IMR-90 (cell line): ENCODE measurements at regions not wholly inside any gene's neighbourhood (a gene's known extent, or its start where the extent isn't known, plus 50 kb on each side); places are given as distances from the start of the nearest gene placed in this dataset.
A peak's percentile ranks its signal among the peaks of the same experiment; 100 is the strongest.

Experiments used
- CEBPB ChIP-seq: IDR thresholded peaks from 2 replicates; pipeline ENCODE4 v1.6.1; 2012; ENCODE audit warnings: low read depth, low read length, improper control_type of control experiment
- CHD1 ChIP-seq: IDR thresholded peaks from 2 replicates; pipeline ENCODE4 v1.6.1; 2012; ENCODE audit warnings: low read depth, low read length, improper control_type of control experiment
- MAZ ChIP-seq: IDR thresholded peaks from 2 replicates; pipeline ENCODE4 v1.6.1; 2012; ENCODE audit warnings: low read depth, mild to moderate bottlenecking, low read length, improper control_type of control experiment, moderate library complexity, borderline replicate concordance
- MXI1 ChIP-seq: IDR thresholded peaks from 2 replicates; pipeline ENCODE4 v1.6.1; 2012; ENCODE audit warnings: low read depth, mild to moderate bottlenecking, low read length, moderate library complexity, borderline replicate concordance
- POLR2A ChIP-seq: IDR thresholded peaks from 2 replicates; pipeline ENCODE4 v1.6.1; 2012; ENCODE audit warnings: mild to moderate bottlenecking, low read depth, low read length
- RCOR1 ChIP-seq: IDR thresholded peaks from 2 replicates; pipeline ENCODE4 v1.6.1; 2012; ENCODE audit warnings: mild to moderate bottlenecking, low read length, improper control_type of control experiment; ENCODE audit not compliant: insufficient replicate concordance
- RFX5 ChIP-seq: IDR thresholded peaks from 2 replicates; pipeline ENCODE4 v1.8.0; 2012; ENCODE audit warnings: low read depth, mild to moderate bottlenecking, low read length, moderate library complexity
- SMC3 ChIP-seq: fragments of 150-350 bp; IDR thresholded peaks from 2 replicates; pipeline ENCODE4 v1.6.1; 2016; ENCODE audit warnings: low read depth, mild to moderate bottlenecking, antibody characterized with exemption, low read length, moderate library complexity
- TF ChIP-seq, protein P1 (sequence below): conservative IDR thresholded peaks from 2 replicates; pipeline ENCODE4 v1.5.1; 2012; ENCODE audit warnings: mild to moderate bottlenecking, low read depth, low read length, improper control_type of control experiment
- TF ChIP-seq, protein P2 (sequence below): fragments of 150-350 bp; IDR thresholded peaks from 2 replicates; pipeline ENCODE4 v1.6.1; 2017; ENCODE audit warnings: mild to moderate bottlenecking, antibody characterized with exemption, low read length, low read depth
- TF ChIP-seq, protein P3 (sequence below): fragments of 150-350 bp; IDR thresholded peaks from 2 replicates; pipeline ENCODE4 v1.6.1; 2016; ENCODE audit warnings: low read depth, mild to moderate bottlenecking, low read length, moderate library complexity, borderline replicate concordance

DNA sequence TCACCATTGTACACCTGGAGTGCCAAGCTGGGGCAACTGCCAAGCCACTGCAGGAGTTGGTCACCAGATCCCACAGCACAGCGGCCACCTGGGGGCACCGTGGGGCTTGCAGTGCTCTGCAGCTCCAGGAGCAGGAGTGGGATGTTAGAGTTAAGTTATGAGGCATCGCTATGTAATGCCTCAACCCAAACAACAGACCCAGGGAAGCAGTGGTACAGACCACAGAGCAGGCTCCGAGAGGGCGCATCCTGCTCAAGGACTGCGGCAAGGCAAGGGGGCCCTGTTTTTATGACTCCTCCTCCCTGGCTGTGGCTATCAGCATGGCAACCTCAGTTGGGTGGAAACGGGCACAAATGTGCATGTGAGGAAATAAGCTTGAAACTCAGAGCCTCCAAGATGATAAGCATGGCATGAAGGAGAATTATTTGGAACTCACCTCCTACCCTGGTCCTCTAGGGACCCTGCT, 63.1 kb downstream of the ARL6IP4 start:
- TF ChIP-seq, protein P1, sequence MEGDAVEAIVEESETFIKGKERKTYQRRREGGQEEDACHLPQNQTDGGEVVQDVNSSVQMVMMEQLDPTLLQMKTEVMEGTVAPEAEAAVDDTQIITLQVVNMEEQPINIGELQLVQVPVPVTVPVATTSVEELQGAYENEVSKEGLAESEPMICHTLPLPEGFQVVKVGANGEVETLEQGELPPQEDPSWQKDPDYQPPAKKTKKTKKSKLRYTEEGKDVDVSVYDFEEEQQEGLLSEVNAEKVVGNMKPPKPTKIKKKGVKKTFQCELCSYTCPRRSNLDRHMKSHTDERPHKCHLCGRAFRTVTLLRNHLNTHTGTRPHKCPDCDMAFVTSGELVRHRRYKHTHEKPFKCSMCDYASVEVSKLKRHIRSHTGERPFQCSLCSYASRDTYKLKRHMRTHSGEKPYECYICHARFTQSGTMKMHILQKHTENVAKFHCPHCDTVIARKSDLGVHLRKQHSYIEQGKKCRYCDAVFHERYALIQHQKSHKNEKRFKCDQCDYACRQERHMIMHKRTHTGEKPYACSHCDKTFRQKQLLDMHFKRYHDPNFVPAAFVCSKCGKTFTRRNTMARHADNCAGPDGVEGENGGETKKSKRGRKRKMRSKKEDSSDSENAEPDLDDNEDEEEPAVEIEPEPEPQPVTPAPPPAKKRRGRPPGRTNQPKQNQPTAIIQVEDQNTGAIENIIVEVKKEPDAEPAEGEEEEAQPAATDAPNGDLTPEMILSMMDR = peak; percentile 93
- TF ChIP-seq RFX5 (no peak), MXI1 (peak; percentile 55; the same call in 1 of the 2 replicates), CEBPB (peak; percentile 52), SMC3 (peak; percentile 97), POLR2A (no peak; the same call in 1 of the 2 replicates), MAZ (peak; percentile 74; the same call in 1 of the 2 replicates), RCOR1 (peak; percentile 57), CHD1 (peak; percentile 84; the same call in 1 of the 2 replicates)
- TF ChIP-seq, protein P2, sequence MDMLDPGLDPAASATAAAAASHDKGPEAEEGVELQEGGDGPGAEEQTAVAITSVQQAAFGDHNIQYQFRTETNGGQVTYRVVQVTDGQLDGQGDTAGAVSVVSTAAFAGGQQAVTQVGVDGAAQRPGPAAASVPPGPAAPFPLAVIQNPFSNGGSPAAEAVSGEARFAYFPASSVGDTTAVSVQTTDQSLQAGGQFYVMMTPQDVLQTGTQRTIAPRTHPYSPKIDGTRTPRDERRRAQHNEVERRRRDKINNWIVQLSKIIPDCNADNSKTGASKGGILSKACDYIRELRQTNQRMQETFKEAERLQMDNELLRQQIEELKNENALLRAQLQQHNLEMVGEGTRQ = no peak
- TF ChIP-seq, protein P3, sequence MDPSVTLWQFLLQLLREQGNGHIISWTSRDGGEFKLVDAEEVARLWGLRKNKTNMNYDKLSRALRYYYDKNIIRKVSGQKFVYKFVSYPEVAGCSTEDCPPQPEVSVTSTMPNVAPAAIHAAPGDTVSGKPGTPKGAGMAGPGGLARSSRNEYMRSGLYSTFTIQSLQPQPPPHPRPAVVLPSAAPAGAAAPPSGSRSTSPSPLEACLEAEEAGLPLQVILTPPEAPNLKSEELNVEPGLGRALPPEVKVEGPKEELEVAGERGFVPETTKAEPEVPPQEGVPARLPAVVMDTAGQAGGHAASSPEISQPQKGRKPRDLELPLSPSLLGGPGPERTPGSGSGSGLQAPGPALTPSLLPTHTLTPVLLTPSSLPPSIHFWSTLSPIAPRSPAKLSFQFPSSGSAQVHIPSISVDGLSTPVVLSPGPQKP = no peak
